ENCODE measurements at regions not wholly inside any gene's neighbourhood (a gene's known extent, or its start where the extent isn't known, plus 50 kb on each side); places are given as distances from the start of the nearest gene placed in this dataset.
"Not testable (repeated sequence)": the region's sequence is repeated elsewhere in the genome, so short reads cannot be mapped to it uniquely, and the experiment has no call there.

GRCh38 chr19:31885280-31885853, 460.0 kb upstream of the ZNF507 start:
- DNase-seq (ENCODE audit: low read depth), result no peak

DNA sequence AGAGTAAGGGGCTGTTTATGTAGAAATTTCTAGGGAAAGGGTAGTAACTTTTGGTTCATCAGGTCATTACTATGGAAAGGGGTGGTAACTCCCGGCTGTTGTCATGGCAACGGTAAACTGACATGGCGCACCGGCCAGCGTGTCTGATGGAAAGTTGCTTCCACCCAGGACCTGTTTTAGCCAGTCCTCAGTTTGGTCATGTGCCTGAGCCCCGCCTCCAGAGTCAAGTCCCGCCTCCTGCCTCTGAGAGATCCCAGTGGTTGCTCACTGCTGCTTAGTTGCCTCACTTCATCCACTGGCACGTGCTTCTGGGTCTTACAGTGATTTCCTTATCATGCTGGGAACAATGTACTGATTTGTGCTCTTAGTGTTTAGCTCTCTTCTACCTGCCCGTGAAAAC, 455.2 kb upstream of the ZNF507 start:
- no peak for DNase-seq (ENCODE audit: low read depth)

DNA sequence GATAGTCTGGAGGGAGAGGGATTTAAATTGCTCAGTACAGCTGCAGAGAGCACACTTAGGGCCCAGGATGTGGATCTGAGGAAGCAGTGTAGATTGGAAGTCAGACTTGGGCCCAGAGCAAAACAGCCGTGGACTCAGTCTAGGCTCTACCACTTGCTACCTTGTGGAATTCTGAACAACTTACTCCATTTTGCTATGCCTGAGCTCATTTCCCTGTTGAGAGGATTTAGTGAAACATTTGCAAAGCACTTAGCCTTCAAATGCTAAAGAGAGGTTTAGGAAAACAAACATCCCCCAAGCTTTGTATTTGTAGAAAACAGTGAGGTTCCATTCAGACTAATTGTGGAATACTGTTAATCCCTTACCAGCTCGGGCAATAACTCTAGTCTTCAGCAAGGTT, 453.4 kb upstream of the ZNF507 start:
- DNase-seq (ENCODE audit: low read depth), result no peak

GRCh38 chr19:31893491-31893890, 451.9 kb upstream of the ZNF507 start:
- not testable (repeated sequence) for DNase-seq (ENCODE audit: low read depth)

- no peak for DNase-seq (ENCODE audit: low read depth)
Observed at GRCh38 chr19:31894451-31894850, 451.0 kb upstream of the ZNF507 start.

DNA sequence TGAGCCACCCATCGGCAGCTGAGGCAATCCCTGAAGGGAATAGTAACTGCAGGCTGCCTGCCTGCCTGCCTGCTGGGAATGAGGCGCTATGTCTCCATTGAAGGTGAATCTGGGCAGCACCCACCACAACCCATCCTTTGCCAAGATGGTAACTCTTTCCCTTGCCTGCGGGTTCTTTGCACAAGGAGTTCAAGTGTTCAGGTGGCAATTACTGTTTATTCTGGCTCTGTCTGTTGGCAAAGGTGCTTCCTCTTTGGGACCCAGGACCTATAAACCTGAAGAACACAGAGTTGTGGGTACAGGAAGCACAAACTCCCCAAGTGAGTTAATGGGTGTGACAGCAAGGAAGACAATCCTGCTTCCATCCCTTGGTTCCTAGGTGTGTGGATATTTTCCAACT, 448.1 kb upstream of the ZNF507 start:
- no peak for DNase-seq (ENCODE audit: low read depth)

DNA sequence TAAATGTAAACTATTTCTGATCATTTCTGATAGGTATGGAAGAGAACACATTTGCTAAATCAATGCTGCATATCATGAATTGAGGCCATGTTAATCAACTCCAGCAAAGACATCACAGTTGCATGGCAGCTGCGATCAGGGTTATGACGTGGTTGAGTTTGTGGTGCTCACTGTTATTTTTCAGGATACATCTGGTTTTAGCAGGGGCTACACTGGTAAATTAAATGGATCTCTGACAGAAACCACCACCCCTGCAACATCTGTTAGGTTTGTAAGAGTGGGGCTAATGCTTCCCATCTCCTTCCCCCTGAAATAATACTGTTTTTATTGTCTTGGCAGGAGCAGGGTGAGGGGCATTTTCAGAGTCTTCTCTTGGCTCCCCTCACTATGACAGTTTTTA, 444.4 kb upstream of the ZNF507 start:
- DNase-seq (ENCODE audit: low read depth), result no peak

GRCh38 chr19:31902821-31903220, 442.6 kb upstream of the ZNF507 start:
- no peak for DNase-seq (ENCODE audit: low read depth)

DNA sequence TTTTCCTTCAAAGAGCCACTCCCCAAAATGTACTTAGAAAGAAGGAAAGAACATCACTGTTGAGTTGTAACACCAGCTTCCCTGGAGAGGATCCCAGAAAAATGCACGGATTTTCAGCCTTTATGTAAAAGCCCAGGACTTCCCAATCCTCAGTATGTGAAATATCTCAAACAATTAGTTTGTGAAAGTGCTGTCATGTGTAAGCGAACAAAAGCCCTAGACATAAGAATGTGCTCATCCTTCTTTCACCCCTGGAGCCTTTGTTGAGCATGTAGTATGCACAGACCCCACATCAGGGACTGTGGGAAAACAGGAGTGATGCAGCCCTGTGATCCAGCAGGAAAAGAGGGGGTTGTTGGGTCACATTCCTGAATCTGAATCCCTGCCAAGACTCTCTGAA, 441.4 kb upstream of the ZNF507 start:
- DNase-seq (ENCODE audit: low read depth), result no peak

DNA sequence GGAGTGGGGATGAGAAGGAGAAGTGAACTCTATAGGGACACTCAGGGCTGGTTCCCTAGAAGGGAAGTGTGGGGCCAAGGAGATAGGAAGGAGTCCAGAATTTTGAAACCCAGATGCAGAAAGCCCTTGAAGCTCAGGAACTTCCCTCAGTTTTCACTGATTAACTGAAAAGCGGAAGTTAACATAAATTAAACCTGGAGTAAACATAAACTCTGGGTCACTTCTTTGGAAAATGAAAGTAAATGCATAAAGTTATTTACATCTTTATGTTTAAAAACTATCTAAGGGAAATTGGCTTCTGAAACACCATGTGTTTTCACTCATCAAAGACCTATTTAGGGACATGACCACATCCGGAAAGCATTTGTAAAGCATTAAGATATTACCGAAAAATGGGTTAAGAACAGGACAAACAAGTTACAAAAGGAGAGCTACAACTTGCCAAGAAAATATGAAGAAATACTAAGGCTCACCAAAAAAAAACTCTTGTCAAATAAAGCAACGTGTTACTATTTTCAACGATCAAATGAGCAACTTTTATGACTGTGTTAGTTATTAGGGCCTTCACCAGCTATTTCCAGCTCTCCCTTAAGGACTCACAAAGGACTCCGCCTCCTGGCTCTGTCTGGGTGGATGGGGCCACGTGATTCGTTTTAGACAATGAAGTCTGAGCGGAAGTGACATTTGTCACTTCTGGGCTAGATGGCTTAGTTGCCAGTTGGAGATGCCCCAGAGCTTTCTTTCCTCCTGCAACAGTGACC, 439.1 kb upstream of the ZNF507 start:
- no peak for DNase-seq (ENCODE audit: low read depth)

DNA sequence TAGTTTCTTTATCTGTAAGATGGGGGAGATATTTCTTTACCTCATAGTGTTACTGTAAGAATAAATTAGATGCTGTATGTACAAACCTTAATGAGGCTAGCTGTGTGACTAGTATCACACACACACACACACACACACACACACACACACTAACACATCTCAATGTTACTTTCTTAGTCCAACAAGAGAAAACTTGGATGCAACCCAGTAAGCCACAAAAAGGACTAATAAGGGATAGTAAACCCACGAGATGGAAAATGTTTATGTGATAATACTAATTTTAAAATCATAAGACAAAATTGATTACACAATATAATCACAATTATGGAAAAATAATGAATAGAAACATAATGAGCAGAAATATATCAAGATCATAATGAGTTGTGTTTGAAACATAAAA, 437.7 kb upstream of the ZNF507 start:
- DNase-seq (ENCODE audit: low read depth), result no peak

DNA sequence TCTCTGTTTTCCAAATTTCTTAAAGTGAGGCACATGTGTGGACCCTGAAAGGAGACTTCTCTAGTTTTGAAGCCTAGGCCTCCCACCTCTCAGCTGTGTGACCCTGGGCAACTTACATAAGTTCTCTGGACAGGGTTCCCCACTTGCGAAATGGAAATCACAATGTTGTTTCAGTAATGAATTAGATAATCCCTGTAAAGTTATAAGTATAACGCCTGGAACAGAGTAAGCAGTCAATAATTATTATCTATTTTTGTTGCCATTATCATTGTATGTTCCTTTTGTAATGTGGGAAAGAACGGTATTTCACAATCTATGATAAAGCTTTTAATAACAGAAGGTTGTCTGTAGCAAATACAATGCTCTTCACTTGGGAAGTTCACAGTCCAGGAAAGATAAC, 437.3 kb upstream of the ZNF507 start:
- DNase-seq (ENCODE audit: low read depth), result no peak

GRCh38 chr19:31908496-31909225, 436.7 kb upstream of the ZNF507 start:
- no peak for DNase-seq (ENCODE audit: low read depth)

- no peak for DNase-seq (ENCODE audit: low read depth)
Observed at GRCh38 chr19:31910224-31910623, 435.2 kb upstream of the ZNF507 start.

DNA sequence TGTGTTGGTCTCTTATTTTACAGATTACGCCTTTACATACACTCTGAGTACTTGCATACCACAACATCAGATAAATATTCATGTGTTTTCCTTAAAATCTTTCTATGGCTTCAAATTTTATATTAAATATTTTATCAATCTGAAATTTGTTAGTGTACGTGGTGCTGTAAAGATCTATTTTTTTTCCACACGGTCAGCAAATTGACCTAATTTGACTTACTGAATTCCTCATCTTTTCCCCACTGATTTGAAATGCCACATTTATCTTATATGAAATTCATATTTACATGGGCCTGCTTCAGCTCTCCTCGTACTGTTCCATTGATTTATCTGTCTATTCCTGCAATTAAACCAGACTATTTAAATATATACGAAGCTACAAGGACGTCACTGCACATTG, 433.8 kb upstream of the ZNF507 start:
- no peak for DNase-seq (ENCODE audit: low read depth)

DNA sequence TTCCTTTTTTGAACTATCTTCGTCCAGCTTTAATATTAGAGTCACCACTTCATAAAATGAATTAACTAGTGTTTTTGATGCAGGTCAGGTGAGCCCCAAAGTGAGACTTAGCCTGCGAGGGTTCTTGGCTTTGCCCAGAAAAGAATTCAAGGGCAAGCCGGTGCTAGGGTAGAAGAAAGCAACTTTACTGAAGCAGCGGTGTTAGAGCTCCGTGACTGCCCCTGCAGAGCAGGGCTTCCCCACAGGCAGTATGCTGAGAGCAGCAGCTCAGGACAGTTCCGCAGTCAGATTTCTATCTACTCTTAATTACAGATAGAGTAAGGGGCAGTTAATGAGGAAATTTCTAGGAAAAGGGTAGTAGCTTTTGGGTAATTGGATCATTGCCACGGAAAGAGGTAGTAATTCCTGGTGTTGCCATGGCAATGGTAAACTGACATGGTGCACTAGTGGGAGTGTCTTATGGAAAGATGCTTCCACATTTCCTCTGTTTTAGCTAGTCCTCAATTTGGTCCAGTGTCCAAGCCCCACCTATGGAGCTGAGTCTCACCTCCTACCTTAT, 432.2 kb upstream of the ZNF507 start:
- DNase-seq (ENCODE audit: low read depth), result no peak

GRCh38 chr19:31930401-31930800, 415.0 kb upstream of the ZNF507 start:
- no peak for DNase-seq (ENCODE audit: low read depth)

DNA sequence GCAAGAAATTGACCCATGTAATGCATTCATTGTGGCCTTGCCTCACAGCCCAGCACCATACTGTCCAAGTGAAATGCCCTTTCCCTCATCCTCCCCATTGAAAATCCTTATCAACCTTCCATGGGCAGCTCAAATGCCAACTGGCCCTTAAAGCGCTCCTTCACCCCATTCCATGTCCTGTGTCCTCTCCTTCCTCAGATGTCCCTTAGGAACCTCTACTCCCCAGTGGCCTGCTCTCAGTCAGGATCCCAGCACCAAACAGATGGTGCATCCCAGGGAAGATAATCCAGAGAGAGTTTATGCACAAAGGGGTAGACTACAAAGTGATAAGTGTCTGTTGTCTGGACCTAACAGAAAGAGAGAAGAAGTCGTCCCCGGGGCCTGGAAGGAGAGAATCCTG, 407.4 kb upstream of the ZNF507 start:
- no peak for DNase-seq (ENCODE audit: low read depth)

GRCh38 chr19:31938675-31939074, 406.7 kb upstream of the ZNF507 start:
- DNase-seq (ENCODE audit: low read depth), result no peak

GRCh38 chr19:31940396-31940795, 405.0 kb upstream of the ZNF507 start:
- no peak for DNase-seq (ENCODE audit: low read depth)

DNA sequence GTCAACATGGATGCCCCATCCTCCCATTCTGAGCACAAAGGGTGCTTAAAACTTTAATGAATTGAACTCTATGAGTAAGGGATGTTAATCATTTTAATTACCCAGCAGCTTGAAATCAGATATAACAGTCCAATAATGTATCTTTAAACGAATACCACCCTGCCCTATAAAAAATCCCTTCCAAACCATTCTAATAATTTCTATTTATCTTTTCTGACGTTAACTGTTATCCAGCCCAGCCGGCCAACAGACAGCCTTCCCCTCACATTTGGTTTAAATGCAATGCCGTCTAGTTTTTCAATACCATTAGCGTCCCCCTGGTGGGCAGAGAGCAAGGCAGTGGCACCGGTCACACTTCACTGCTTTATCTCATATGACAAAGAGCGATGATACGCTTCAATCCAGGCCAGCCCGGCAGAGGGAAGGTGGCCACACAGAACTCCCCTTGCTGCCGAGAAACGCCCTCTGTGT, 402.2 kb upstream of the ZNF507 start:
- DNase-seq (ENCODE audit: low read depth), result no peak

DNA sequence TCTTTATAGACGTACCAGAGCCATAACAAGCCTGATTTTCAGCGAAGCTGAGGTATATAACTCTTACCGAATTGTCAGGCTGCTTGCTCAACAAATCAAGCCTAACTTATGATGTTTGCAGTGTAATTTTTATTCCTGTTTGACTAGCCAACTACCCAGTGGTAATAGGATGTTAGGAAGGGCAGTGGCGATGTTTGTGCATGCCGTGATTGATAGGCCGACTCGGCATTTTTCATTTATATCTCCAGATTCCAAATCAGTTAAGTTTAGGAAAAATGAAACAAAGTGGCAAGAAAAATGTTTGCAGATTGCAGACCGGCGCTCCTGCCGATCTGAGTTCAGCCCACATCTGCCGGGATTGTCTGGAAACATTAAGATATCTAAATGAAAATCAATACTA, 401.6 kb upstream of the ZNF507 start:
- DNase-seq (ENCODE audit: low read depth), result no peak

GRCh38 chr19:31944326-31944725, 401.1 kb upstream of the ZNF507 start:
- DNase-seq (ENCODE audit: low read depth), result no peak

Measured in ELR (cell line).